ENCODE measurements at regions not wholly inside any gene's neighbourhood (a gene's known extent, or its start where the extent isn't known, plus 50 kb on each side); places are given as distances from the start of the nearest gene placed in this dataset.

- no peak for TF ChIP-seq CTCF (IDR thresholded peaks at IDR 0.05; ENCODE audit: poor library complexity)
- TF ChIP-seq EZH2 (IDR thresholded peaks at IDR 0.05; ENCODE audit: borderline replicate concordance) = no peak
- TF ChIP-seq EZH2phosphoT487 (IDR thresholded peaks at IDR 0.05; ENCODE audit: low read depth, severe bottlenecking, unreplicated experiment) = no peak
These were observed 111.0 kb upstream of the PZP start for GRCh38 chr12:9319044-9319841.
